ENCODE measurements at regions not wholly inside any gene's neighbourhood (a gene's known extent, or its start where the extent isn't known, plus 50 kb on each side); places are given as distances from the start of the nearest gene placed in this dataset.

GRCh38 chr2:239826376-239826775, 198.8 kb downstream of the NDUFA10 start:
- Histone ChIP-seq H3K4me1 (no peaks in the 10 kb centered on the region), H3K36me3 (no peaks in the 10 kb centered on the region), H3K4me3 (ENCODE audit: low read depth, low read length) (no peak overlapping the region), H3K9me3 (no peaks in the 10 kb centered on the region; the same call in 1 of the 2 replicates), H3K27me3 (peaks cover 10% of the 10 kb centered on the region)
- TF ChIP-seq CTCF (IDR thresholded peaks at IDR 0.05; ENCODE audit: low read depth, low read length): no peak
- no peak for DNase-seq

- TF ChIP-seq CTCF (IDR thresholded peaks at IDR 0.05; ENCODE audit: low read depth, low read length): no peak
- H3K27me3 ChIP-seq: peaks cover 12% of the 10 kb centered on the region
- H3K4me3 ChIP-seq (ENCODE audit: low read depth, low read length): no peak overlapping the region
- H3K36me3 ChIP-seq: no peaks in the 10 kb centered on the region
- DNase-seq: no peak
- H3K4me1 ChIP-seq: no peaks in the 10 kb centered on the region
- no peaks in the 10 kb centered on the region; the same call in 1 of the 2 replicates for H3K9me3 ChIP-seq
These were observed 199.5 kb downstream of the NDUFA10 start for GRCh38 chr2:239825705-239825979.

- Histone ChIP-seq H3K27me3 (peaks cover 12% of the 10 kb centered on the region), H3K4me1 (no peaks in the 10 kb centered on the region), H3K9me3 (no peaks in the 10 kb centered on the region; the same call in 1 of the 2 replicates), H3K36me3 (no peaks in the 10 kb centered on the region), H3K4me3 (ENCODE audit: low read depth, low read length) (no peak overlapping the region)
- DNase-seq: no peak
- TF ChIP-seq CTCF (IDR thresholded peaks at IDR 0.05; ENCODE audit: low read depth, low read length): no peak
These were observed 200.1 kb downstream of the NDUFA10 start for GRCh38 chr2:239824866-239825704.

GRCh38 chr2:239824046-239824694, 201.0 kb downstream of the NDUFA10 start:
- H3K4me3 ChIP-seq (ENCODE audit: low read depth, low read length): no peak overlapping the region
- H3K36me3 ChIP-seq: no peaks in the 10 kb centered on the region
- peaks cover 16% of the 10 kb centered on the region for H3K27me3 ChIP-seq
- TF ChIP-seq CTCF (IDR thresholded peaks at IDR 0.05; ENCODE audit: low read depth, low read length): peak; percentile 32
- no peaks in the 10 kb centered on the region; the same call in 1 of the 2 replicates for H3K9me3 ChIP-seq
- H3K4me1 ChIP-seq: no peaks in the 10 kb centered on the region
- no peak for DNase-seq

GRCh38 chr2:239822146-239822831, 202.9 kb downstream of the NDUFA10 start:
- DNase-seq: no peak
- no peaks in the 10 kb centered on the region for H3K4me1 ChIP-seq

More at GRCh38 chr2:239822146-239822831, 202.9 kb downstream of the NDUFA10 start:
- Histone ChIP-seq H3K27me3 (peaks cover 20% of the 10 kb centered on the region), H3K9me3 (no peaks in the 10 kb centered on the region; the same call in 1 of the 2 replicates), H3K36me3 (no peaks in the 10 kb centered on the region), H3K4me3 (ENCODE audit: low read depth, low read length) (no peak overlapping the region)
- TF ChIP-seq CTCF (IDR thresholded peaks at IDR 0.05; ENCODE audit: low read depth, low read length): no peak
